T47D (cell line): ENCODE measurements at regions not wholly inside any gene's neighbourhood (a gene's known extent, or its start where the extent isn't known, plus 50 kb on each side); places are given as distances from the start of the nearest gene placed in this dataset.
A peak's percentile ranks its signal among the peaks of the same experiment; 100 is the strongest.

Experiments used
- DNase-seq, 2 experiments: peaks; one replicate each; pipeline versions ENCODE4 v3.0.0 to v3.0.0-alpha.2; 2011 to 2012; ENCODE audit warnings: low read depth in 1 of 2, low spot score in 1 of 2
- JUND ChIP-seq: IDR thresholded peaks from 2 replicates; pipeline ENCODE4 v1.6.1; 2012; ENCODE audit warnings: low read depth
- in situ Hi-C: cut with HindIII; loops from 2 replicates; pipeline ENCODE4 v1.10.0; 2016; ENCODE audit warnings: low sequenced_read_pairs, low pct_unique_long_range_greater_than_20kb

GRCh38 chr2:136407117-136407951 lies 289.4 kb upstream of the CXCR4 start:
- in situ Hi-C loops, result no loop called here
- DNase-seq, result no peak
- no peak for TF ChIP-seq JUND

GRCh38 chr2:136404925-136405324 lies 287.0 kb upstream of the CXCR4 start:
- in situ Hi-C loops, result no loop called here
- no peak for DNase-seq
- TF ChIP-seq JUND, result no peak

- no peak for TF ChIP-seq JUND
- in situ Hi-C loops, result no loop called here
- DNase-seq, result no peak
Measured at GRCh38 chr2:136404176-136404575, 286.2 kb upstream of the CXCR4 start.

GRCh38 chr2:136402281-136402680 lies 284.3 kb upstream of the CXCR4 start:
- in situ Hi-C loops, result no loop called here
- DNase-seq, result no peak
- no peak for TF ChIP-seq JUND

GRCh38 chr2:136399667-136400289 lies 281.8 kb upstream of the CXCR4 start:
- no peak for DNase-seq
- in situ Hi-C loops, result no loop called here

GRCh38 chr2:136395582-136395981 lies 277.6 kb upstream of the CXCR4 start:
- in situ Hi-C loops, result no loop called here
- TF ChIP-seq JUND, result no peak

More at GRCh38 chr2:136399667-136400289, 281.8 kb upstream of the CXCR4 start:
- TF ChIP-seq JUND, result no peak

GRCh38 chr2:136394136-136395060 lies 276.4 kb upstream of the CXCR4 start:
- no peak for DNase-seq
- in situ Hi-C loops, result no loop called here
- no peak for TF ChIP-seq JUND

More at GRCh38 chr2:136395582-136395981, 277.6 kb upstream of the CXCR4 start:
- no peak for DNase-seq

- TF ChIP-seq JUND, result no peak
- in situ Hi-C loops, result no loop called here
- DNase-seq, result no peak
Measured at GRCh38 chr2:136393514-136393913, 275.6 kb upstream of the CXCR4 start.

- in situ Hi-C loops, result no loop called here
- no peak for DNase-seq
- no peak for TF ChIP-seq JUND
Measured at GRCh38 chr2:136392897-136393505, 275.1 kb upstream of the CXCR4 start.

GRCh38 chr2:136389809-136390208 lies 271.9 kb upstream of the CXCR4 start:
- no peak for TF ChIP-seq JUND
- no peak for DNase-seq
- in situ Hi-C loops, result no loop called here

GRCh38 chr2:136386046-136386445 lies 268.1 kb upstream of the CXCR4 start:
- in situ Hi-C loops, result no loop called here
- TF ChIP-seq JUND, result no peak
- no peak for DNase-seq

GRCh38 chr2:136384531-136385303 lies 266.8 kb upstream of the CXCR4 start:
- in situ Hi-C loops, result no loop called here
- no peak for TF ChIP-seq JUND
- DNase-seq, result peak; percentile 1 to 67
